ENCODE measurements at regions not wholly inside any gene's neighbourhood (a gene's known extent, or its start where the extent isn't known, plus 50 kb on each side); places are given as distances from the start of the nearest gene placed in this dataset.

DNA sequence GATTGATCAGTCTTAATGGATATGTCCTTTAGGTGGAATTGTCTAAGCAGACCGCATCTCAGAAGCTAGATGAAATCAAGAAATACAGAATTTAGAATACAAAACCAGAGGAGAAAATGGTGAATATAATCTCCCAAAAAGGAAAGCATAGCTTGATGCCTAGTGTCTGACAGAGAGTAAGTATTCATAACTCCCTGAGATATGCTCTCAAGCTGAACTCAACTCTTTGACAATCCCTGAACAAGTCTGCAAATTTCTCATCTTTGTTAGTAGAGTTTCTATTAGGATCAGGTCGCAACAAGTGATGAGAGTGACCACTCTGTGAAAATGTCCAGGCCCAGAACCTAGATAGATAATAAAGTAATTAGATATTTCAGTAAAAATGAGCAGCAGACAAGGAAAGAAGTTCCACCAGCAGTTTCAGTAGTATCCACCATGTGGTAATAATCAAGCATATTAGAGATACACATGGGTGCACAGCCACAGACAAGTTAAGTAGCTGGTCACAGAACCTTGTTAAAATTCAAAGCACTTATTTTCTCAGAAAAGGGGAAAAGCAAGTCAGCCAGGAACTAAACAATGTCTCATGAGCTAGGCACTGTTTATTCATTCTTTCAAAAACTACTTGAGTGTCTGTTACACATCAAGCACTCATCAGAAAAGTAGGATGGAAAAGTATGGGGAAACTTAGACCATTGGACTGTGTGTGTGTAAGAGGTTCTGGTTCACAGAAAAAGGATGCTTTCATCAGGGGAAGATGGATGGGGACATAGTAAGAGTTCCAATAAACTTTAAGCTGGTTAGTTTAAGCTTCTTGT, 481.5 kb upstream of the TUSC1 start:
- no peak for DNase-seq (ENCODE audit: low read depth)
- H3K4me3 ChIP-seq (ENCODE audit: low read depth, low read length) = no peak overlapping the region
- TF ChIP-seq, protein P1, sequence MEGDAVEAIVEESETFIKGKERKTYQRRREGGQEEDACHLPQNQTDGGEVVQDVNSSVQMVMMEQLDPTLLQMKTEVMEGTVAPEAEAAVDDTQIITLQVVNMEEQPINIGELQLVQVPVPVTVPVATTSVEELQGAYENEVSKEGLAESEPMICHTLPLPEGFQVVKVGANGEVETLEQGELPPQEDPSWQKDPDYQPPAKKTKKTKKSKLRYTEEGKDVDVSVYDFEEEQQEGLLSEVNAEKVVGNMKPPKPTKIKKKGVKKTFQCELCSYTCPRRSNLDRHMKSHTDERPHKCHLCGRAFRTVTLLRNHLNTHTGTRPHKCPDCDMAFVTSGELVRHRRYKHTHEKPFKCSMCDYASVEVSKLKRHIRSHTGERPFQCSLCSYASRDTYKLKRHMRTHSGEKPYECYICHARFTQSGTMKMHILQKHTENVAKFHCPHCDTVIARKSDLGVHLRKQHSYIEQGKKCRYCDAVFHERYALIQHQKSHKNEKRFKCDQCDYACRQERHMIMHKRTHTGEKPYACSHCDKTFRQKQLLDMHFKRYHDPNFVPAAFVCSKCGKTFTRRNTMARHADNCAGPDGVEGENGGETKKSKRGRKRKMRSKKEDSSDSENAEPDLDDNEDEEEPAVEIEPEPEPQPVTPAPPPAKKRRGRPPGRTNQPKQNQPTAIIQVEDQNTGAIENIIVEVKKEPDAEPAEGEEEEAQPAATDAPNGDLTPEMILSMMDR (IDR thresholded peaks at IDR 0.05; ENCODE audit: low read depth, low read length) = no peak
- TF ChIP-seq MYC (IDR thresholded peaks at IDR 0.05; ENCODE audit: low read depth, low read length) (no peak), POLR2A (IDR thresholded peaks at IDR 0.05; ENCODE audit: extremely low read depth, insufficient read length) (no peak)
- TF ChIP-seq, protein P2, sequence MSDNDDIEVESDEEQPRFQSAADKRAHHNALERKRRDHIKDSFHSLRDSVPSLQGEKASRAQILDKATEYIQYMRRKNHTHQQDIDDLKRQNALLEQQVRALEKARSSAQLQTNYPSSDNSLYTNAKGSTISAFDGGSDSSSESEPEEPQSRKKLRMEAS (IDR thresholded peaks at IDR 0.05; ENCODE audit: low read depth, low read length) = no peak

DNA sequence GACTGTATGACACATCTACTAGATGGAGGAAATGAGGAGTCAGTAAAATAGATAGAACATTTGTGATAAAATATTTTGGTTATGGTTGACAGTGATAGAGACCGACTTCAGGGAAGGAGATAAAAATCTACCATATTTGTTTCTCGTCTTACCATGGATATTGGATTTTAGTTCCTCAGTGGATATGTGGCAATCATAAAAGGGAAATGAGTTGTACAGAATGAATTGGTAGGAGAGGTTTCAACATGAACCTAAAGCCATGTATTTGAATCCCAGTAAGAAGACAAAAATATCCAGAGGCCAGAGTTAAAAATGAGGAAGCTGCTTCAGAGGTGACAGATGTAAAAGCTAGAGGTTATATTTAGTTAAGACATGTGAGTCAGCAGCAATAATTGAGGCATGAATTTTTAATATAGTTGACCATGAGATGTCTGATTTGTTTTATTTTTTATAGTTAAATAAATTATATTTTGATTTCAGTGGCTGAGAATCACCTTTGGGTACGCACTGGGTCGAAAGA, 480.4 kb upstream of the TUSC1 start:
- no peak overlapping the region for H3K4me3 ChIP-seq (ENCODE audit: low read depth, low read length)
- TF ChIP-seq, protein P2 (IDR thresholded peaks at IDR 0.05; ENCODE audit: low read depth, low read length) = no peak
- DNase-seq (ENCODE audit: low read depth) = peak; percentile 0

DNA sequence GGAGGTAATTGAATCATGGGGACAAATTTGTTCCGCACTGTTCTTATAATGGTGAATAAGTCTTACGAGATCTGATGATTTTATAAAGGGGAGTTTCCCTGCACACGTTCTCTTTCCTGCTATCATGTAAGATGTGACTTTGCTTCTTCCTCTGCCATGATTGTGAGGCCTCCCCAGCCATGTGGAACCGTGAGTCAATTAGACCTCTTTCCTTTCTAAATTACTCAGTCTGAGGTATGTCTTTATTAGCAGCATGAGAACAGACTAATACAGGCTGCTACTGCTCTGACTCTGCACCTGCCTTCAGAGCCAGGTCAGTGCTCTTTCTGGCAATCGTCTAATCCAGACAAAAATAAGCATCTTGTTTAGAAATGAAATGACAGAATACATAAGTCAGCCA, 479.2 kb upstream of the TUSC1 start:
- DNase-seq (ENCODE audit: low read depth) = no peak
- H3K4me3 ChIP-seq (ENCODE audit: low read depth, low read length) = no peak overlapping the region
- TF ChIP-seq POLR2A (IDR thresholded peaks at IDR 0.05; ENCODE audit: extremely low read depth, insufficient read length) (no peak), MYC (IDR thresholded peaks at IDR 0.05; ENCODE audit: low read depth, low read length) (no peak)
- TF ChIP-seq, protein P2 (IDR thresholded peaks at IDR 0.05; ENCODE audit: low read depth, low read length) = no peak
- TF ChIP-seq, protein P1 (IDR thresholded peaks at IDR 0.05; ENCODE audit: low read depth, low read length) = no peak

DNA sequence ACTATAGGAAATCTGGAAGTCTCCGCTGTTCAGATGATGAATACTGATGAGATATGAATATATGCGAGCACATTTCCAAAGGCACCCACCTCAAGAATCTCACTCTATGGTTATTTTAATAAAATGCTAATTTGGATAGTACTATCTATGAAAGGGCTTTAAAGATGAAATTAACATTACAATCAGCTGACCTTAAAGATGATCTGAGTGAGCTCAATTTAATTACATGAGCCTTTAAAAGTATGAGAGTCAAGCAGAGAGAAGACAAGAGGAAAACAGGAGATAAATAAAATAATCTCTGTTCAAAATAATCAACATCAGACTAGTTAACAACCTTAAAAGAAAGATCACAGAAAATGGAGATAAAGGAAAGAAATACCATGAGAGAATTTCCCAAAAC, 474.1 kb upstream of the TUSC1 start:
- TF ChIP-seq, protein P2 (IDR thresholded peaks at IDR 0.05; ENCODE audit: low read depth, low read length) = no peak
- no peak for TF ChIP-seq MYC (IDR thresholded peaks at IDR 0.05; ENCODE audit: low read depth, low read length)
- TF ChIP-seq, protein P1 (IDR thresholded peaks at IDR 0.05; ENCODE audit: low read depth, low read length) = no peak
- TF ChIP-seq POLR2A (IDR thresholded peaks at IDR 0.05; ENCODE audit: extremely low read depth, insufficient read length) = no peak
- H3K4me3 ChIP-seq (ENCODE audit: low read depth, low read length) = no peak overlapping the region
- DNase-seq (ENCODE audit: low read depth) = no peak

DNA sequence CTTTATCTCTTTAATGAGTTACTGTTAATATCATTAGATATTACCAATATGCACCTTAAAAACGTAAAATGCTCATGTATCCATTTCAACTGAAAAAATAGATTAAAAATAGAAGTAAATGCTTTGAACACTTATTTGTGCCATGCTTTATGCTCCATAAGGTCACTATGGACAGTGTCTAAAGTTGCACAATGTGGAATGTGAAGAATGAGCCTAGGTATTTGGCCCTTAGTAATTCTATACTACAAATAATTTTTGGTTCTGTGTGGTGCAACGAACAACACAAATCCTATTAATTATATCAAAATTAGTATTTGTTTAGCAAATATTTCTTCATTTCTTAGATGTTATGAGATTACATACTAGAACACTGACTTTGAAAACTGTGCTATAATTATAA, 469.9 kb upstream of the TUSC1 start:
- TF ChIP-seq, protein P1 (IDR thresholded peaks at IDR 0.05; ENCODE audit: low read depth, low read length) = no peak
- TF ChIP-seq POLR2A (IDR thresholded peaks at IDR 0.05; ENCODE audit: extremely low read depth, insufficient read length) (no peak), MYC (IDR thresholded peaks at IDR 0.05; ENCODE audit: low read depth, low read length) (no peak)
- TF ChIP-seq, protein P2 (IDR thresholded peaks at IDR 0.05; ENCODE audit: low read depth, low read length) = no peak
- no peak for DNase-seq (ENCODE audit: low read depth)
- H3K4me3 ChIP-seq (ENCODE audit: low read depth, low read length) = no peak overlapping the region

DNA sequence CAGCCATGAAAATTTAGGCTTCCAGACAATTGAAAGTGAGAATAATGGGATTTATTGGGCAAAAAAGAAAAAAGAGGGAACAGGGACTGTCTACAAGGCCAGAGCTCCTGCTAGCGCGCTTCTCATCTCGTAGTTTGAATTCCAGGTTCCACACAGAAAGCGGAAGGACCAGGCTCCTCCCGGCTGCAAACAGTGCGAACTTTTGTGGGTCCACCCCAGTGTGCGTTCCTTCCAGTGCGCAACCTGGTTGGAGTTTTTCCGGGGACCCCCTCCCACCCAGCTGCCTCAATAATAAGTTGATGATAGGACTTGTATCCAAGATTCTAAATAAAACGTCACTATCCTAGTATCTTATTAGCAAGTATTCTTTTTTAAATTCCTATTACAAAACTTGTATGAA, 467.7 kb upstream of the TUSC1 start:
- DNase-seq (ENCODE audit: low read depth) = no peak
- TF ChIP-seq, protein P2 (IDR thresholded peaks at IDR 0.05; ENCODE audit: low read depth, low read length) = no peak
- TF ChIP-seq MYC (IDR thresholded peaks at IDR 0.05; ENCODE audit: low read depth, low read length) (no peak), POLR2A (IDR thresholded peaks at IDR 0.05; ENCODE audit: extremely low read depth, insufficient read length) (no peak)
- TF ChIP-seq, protein P1 (IDR thresholded peaks at IDR 0.05; ENCODE audit: low read depth, low read length) = no peak
- no peak overlapping the region for H3K4me3 ChIP-seq (ENCODE audit: low read depth, low read length)
